Right lobe of liver (tissue), 4 donors: ENCODE measurements at regions not wholly inside any gene's neighbourhood (a gene's known extent, or its start where the extent isn't known, plus 50 kb on each side); places are given as distances from the start of the nearest gene placed in this dataset.

Experiments used
- POLR2A ChIP-seq: fragments of 450-650 bp; IDR thresholded peaks from one replicate; pipeline ENCODE4 v1.6.1; 2017; ENCODE audit warnings: antibody characterized with exemption, mild to moderate bottlenecking
- TF ChIP-seq, protein P1 (sequence below), 4 donors: fragments of 200-600 bp in 3 of 4; fragments of 450-650 bp in 1 of 4; IDR thresholded peaks; one replicate each; pipeline versions ENCODE4 v1.5.1 to v1.8.0; 2016 to 2022; ENCODE audit warnings: antibody characterized with exemption in 4 of 4, mild to moderate bottlenecking in 2 of 4
- donor health status: DM: no; HTN: no; CAD: no.
- donor health status: DM: no; HTN: no; CAD: no.
- donor health status: DM: no; HTN: yes; CAD: no.

DNA sequence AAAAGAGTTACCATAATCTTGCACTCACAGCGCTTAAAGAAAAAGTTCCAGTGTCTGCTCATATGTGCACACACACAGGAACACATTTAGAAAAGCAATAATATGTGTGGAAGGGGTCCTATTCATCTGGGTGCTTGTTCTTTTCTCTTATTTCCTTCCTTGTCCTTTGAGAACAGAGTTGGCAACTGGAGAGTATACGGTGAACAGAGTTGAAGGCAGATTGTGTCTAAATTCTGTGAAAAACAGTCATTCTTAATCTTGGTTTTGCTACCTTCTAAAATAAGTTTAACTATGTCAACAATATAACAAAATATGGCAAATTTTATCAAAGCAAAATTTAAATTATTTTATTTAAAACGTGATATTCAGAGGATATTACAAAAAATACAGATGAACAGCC lies 365.1 kb upstream of the NOCT start:
- TF ChIP-seq, protein P1, sequence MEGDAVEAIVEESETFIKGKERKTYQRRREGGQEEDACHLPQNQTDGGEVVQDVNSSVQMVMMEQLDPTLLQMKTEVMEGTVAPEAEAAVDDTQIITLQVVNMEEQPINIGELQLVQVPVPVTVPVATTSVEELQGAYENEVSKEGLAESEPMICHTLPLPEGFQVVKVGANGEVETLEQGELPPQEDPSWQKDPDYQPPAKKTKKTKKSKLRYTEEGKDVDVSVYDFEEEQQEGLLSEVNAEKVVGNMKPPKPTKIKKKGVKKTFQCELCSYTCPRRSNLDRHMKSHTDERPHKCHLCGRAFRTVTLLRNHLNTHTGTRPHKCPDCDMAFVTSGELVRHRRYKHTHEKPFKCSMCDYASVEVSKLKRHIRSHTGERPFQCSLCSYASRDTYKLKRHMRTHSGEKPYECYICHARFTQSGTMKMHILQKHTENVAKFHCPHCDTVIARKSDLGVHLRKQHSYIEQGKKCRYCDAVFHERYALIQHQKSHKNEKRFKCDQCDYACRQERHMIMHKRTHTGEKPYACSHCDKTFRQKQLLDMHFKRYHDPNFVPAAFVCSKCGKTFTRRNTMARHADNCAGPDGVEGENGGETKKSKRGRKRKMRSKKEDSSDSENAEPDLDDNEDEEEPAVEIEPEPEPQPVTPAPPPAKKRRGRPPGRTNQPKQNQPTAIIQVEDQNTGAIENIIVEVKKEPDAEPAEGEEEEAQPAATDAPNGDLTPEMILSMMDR (IDR thresholded peaks at IDR 0.05) = no peak
- no peak for TF ChIP-seq POLR2A
